ENCODE measurements at regions not wholly inside any gene's neighbourhood (a gene's known extent, or its start where the extent isn't known, plus 50 kb on each side); places are given as distances from the start of the nearest gene placed in this dataset.
"Not testable (repeated sequence)": the region's sequence is repeated elsewhere in the genome, so short reads cannot be mapped to it uniquely, and the experiment has no call there.

GRCh38 chr20:30811885-30812671 lies 445.4 kb upstream of the DEFB115 start:
- DNase-seq (ENCODE audit: low read depth) (peak; percentile 19), FAIRE-seq (no peak)
- Histone ChIP-seq H3K4me3 (ENCODE audit: low read depth, low read length) (no peak overlapping the region), H3K36me3 (ENCODE audit: control insufficient read depth, insufficient read depth, low read length) (no peaks in the 10 kb centered on the region), H3K27me3 (ENCODE audit: control insufficient read depth, insufficient read depth, low read length) (no peaks in the 10 kb centered on the region)
- no peak for TF ChIP-seq CTCF (IDR thresholded peaks at IDR 0.05; ENCODE audit: insufficient read depth, low read length, severe bottlenecking)

GRCh38 chr20:30812739-30813411 lies 444.6 kb upstream of the DEFB115 start:
- FAIRE-seq = no peak
- Histone ChIP-seq H3K4me3 (ENCODE audit: low read depth, low read length) (no peak overlapping the region), H3K36me3 (ENCODE audit: control insufficient read depth, insufficient read depth, low read length) (no peaks in the 10 kb centered on the region), H3K27me3 (ENCODE audit: control insufficient read depth, insufficient read depth, low read length) (no peaks in the 10 kb centered on the region)
- DNase-seq (ENCODE audit: low read depth) = no peak
- no peak for TF ChIP-seq CTCF (IDR thresholded peaks at IDR 0.05; ENCODE audit: insufficient read depth, low read length, severe bottlenecking)

GRCh38 chr20:30813412-30814311 lies 443.8 kb upstream of the DEFB115 start:
- H3K4me3 ChIP-seq (ENCODE audit: low read depth, low read length); H3K27me3 ChIP-seq (ENCODE audit: control insufficient read depth, insufficient read depth, low read length); DNase-seq (ENCODE audit: low read depth); FAIRE-seq; H3K36me3 ChIP-seq (ENCODE audit: control insufficient read depth, insufficient read depth, low read length): not testable (repeated sequence)

- not testable (repeated sequence) for H3K27me3 ChIP-seq (ENCODE audit: control insufficient read depth, insufficient read depth, low read length); H3K36me3 ChIP-seq (ENCODE audit: control insufficient read depth, insufficient read depth, low read length); H3K4me3 ChIP-seq (ENCODE audit: low read depth, low read length); DNase-seq (ENCODE audit: low read depth); FAIRE-seq
These were observed 443.2 kb upstream of the DEFB115 start for GRCh38 chr20:30814312-30814639.

GRCh38 chr20:30815027-30815576 lies 442.4 kb upstream of the DEFB115 start:
- not testable (repeated sequence) for H3K36me3 ChIP-seq (ENCODE audit: control insufficient read depth, insufficient read depth, low read length); FAIRE-seq

GRCh38 chr20:30815577-30816181 lies 441.8 kb upstream of the DEFB115 start:
- no peaks in the 10 kb centered on the region for H3K27me3 ChIP-seq (ENCODE audit: control insufficient read depth, insufficient read depth, low read length)
- H3K4me3 ChIP-seq (ENCODE audit: low read depth, low read length) = no peak overlapping the region
- no peak for TF ChIP-seq CTCF (IDR thresholded peaks at IDR 0.05; ENCODE audit: insufficient read depth, low read length, severe bottlenecking)
- H3K36me3 ChIP-seq (ENCODE audit: control insufficient read depth, insufficient read depth, low read length) = no peaks in the 10 kb centered on the region
- DNase-seq (ENCODE audit: low read depth) (no peak), FAIRE-seq (no peak)

More at GRCh38 chr20:30815027-30815576, 442.4 kb upstream of the DEFB115 start:
- H3K27me3 ChIP-seq (ENCODE audit: control insufficient read depth, insufficient read depth, low read length); DNase-seq (ENCODE audit: low read depth); H3K4me3 ChIP-seq (ENCODE audit: low read depth, low read length): not testable (repeated sequence)
